Activated CD4-positive, alpha-beta T cell treated with anti-CD3 and anti-CD28 coated beads for 36 hours (primary cell): ENCODE measurements at regions not wholly inside any gene's neighbourhood (a gene's known extent, or its start where the extent isn't known, plus 50 kb on each side); places are given as distances from the start of the nearest gene placed in this dataset.

Source experiments
- ATAC-seq: fragments of 200-7000 bp; cut with Tn5 transposase; one replicate; pipeline ENCODE4 v1.10.0; 2021; ENCODE audit warnings: mild to moderate bottlenecking, moderate library complexity
- CTCF ChIA-PET: fragments of 350-600 bp; sonication (Branson Sonifier 250); formaldehyde crosslinking; loops from one replicate; lab custom pipeline; 2021; ENCODE audit warnings: antibody characterized with exemption; lab: Charles Lee
- POLR2A ChIA-PET: fragments of 350-600 bp; sonication (Branson Sonifier 250); formaldehyde crosslinking; loops from one replicate; lab custom pipeline; 2021; ENCODE audit warnings: antibody characterized with exemption, inconsistent platforms; lab: Charles Lee
- DNase-seq: peaks from one replicate; pipeline ENCODE4 v3.0.0-alpha.2; 2020
- H3K27ac Mint-ChIP-seq: one replicate; pipeline ENCODE4 v1.8.0; 2021; ENCODE audit warnings: mixed read lengths
- H3K27me3 Mint-ChIP-seq: one replicate; pipeline ENCODE4 v1.8.0; 2021; ENCODE audit warnings: mixed read lengths
- H3K36me3 Mint-ChIP-seq: one replicate; pipeline ENCODE4 v1.8.0; 2021; ENCODE audit warnings: low read depth, mixed read lengths
- H3K4me1 Mint-ChIP-seq: one replicate; pipeline ENCODE4 v1.8.0; 2021; ENCODE audit warnings: mixed read lengths
- H3K4me3 Mint-ChIP-seq: one replicate; pipeline ENCODE4 v1.8.0; 2021; ENCODE audit warnings: mild to moderate bottlenecking, moderate library complexity, mixed read lengths
- H3K9me3 Mint-ChIP-seq: one replicate; pipeline ENCODE4 v1.8.0; 2021; ENCODE audit warnings: low read depth, mixed read lengths
- intact Hi-C, 2 experiments: fragments of 100-400 bp; cut with DNase I in 1 of 2; cut with micrococcal nuclease in 1 of 2; formaldehyde crosslinking; loops; one replicate each; pipeline versions ENCODE4 v1.14.2 to v1.15.1; 2022 to 2024; cut with DNase I, micrococcal nuclease

DNA sequence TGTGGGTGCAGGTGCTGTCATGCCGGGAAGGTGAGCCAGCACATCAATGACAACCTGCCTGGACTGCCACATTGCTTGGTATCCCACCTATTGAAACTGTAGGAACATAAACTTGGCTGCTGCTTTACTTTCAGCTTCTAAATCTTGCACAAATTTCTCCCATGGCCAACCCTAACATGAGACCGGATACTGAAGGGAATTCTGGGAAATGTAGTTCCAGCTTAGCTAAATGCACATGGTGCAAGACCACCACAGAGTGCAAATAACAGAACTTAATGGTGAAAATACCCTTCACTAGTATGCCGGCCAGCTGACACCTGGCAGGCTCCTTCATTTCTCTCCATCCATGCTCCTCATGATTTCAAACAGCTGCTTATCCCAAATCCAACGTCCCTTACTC, 247.4 kb downstream of the ARRDC4 start:
- POLR2A ChIA-PET, result no interaction called here
- H3K4me1 Mint-ChIP-seq, result no peaks in the 10 kb centered on the region
- H3K27ac Mint-ChIP-seq, result no peak overlapping the region

GRCh38 chr15:98213346-98213979, 253.0 kb downstream of the ARRDC4 start:
- Mint-ChIP-seq H3K36me3 (no peaks in the 10 kb centered on the region), H3K27ac (no peak overlapping the region), H3K4me1 (no peaks in the 10 kb centered on the region), H3K4me3 (no peak overlapping the region), H3K9me3 (no peaks in the 10 kb centered on the region), H3K27me3 (peaks cover 3% of the 10 kb centered on the region)
- POLR2A ChIA-PET, result no interaction called here
- no peak for ATAC-seq
- CTCF ChIA-PET, result interaction anchor here (0.7 kb wide), 1 partner anchor 113 kb away, joined by 3 read pairs; no protein-coding TSS in a partner anchor
- intact Hi-C loops, result no loop called here
- no peak for DNase-seq

More for the DNA sequence above, 247.4 kb downstream of the ARRDC4 start:
- ATAC-seq, result no peak
- H3K27me3 Mint-ChIP-seq, result peaks cover 12% of the 10 kb centered on the region
- intact Hi-C loops, result no loop called here
- H3K4me3 Mint-ChIP-seq, result no peak overlapping the region
- CTCF ChIA-PET, result no interaction called here
- no peaks in the 10 kb centered on the region for H3K9me3 Mint-ChIP-seq
- no peak for DNase-seq
- no peaks in the 10 kb centered on the region for H3K36me3 Mint-ChIP-seq

DNA sequence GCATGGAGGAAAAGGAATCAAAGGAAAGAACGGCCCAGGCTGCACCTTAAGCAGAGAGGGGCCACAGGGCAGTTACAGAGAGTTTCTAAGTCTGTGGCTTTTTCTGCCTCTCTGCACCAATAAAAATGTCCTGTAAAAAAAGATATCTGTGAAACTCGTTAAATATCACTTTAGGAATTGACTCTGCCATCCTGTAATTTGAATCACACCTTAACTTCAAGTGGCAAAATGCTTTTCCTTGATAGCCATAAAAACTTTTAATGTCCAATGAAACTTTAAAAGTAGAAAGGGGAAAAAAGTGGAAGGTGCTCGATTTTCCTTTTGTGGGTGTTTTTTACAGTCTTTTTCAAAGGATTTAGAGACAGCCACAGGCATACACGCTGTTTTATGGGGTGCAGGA, 255.7 kb downstream of the ARRDC4 start:
- DNase-seq, result no peak
- ChIA-PET CTCF (no interaction called here), POLR2A (no interaction called here)
- H3K4me3 Mint-ChIP-seq, result no peak overlapping the region
- intact Hi-C loops, result no loop called here
- H3K36me3 Mint-ChIP-seq, result no peaks in the 10 kb centered on the region
- H3K27me3 Mint-ChIP-seq, result no peaks in the 10 kb centered on the region
- H3K9me3 Mint-ChIP-seq, result no peaks in the 10 kb centered on the region
- ATAC-seq, result no peak
- no peak overlapping the region for H3K27ac Mint-ChIP-seq
- no peaks in the 10 kb centered on the region for H3K4me1 Mint-ChIP-seq

DNA sequence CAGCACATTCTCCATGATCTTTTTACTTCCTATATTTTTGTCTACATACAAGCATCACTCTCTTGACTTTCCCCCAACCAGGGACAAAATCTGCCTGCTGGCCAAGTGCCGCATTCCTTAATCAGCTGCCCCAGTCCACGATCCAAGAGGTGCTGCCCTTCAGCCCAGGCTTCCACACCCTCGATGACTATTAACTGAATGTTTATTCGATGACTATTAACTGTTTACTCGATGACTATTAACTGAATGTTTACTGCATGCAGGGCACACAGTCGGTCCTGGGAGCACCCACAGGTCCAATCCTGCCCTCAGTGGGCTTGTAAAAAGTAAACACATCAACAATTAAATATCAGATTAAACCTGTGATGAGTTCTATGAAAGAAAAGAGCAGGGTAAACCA, 256.9 kb downstream of the ARRDC4 start:
- Mint-ChIP-seq H3K27me3 (no peaks in the 10 kb centered on the region), H3K4me1 (no peaks in the 10 kb centered on the region), H3K27ac (no peak overlapping the region), H3K9me3 (no peaks in the 10 kb centered on the region), H3K4me3 (no peak overlapping the region), H3K36me3 (no peaks in the 10 kb centered on the region)
- ChIA-PET CTCF (no interaction called here), POLR2A (no interaction called here)
- DNase-seq (no peak), ATAC-seq (no peak)
- intact Hi-C loops, result no loop called here

GRCh38 chr15:98221144-98221543, 260.6 kb downstream of the ARRDC4 start:
- no peaks in the 10 kb centered on the region for H3K4me1 Mint-ChIP-seq
- no peak overlapping the region for H3K27ac Mint-ChIP-seq
- H3K27me3 Mint-ChIP-seq, result no peaks in the 10 kb centered on the region
- POLR2A ChIA-PET, result no interaction called here
- CTCF ChIA-PET, result no interaction called here
- DNase-seq (no peak), ATAC-seq (no peak)
- intact Hi-C loops, result no loop called here
- H3K4me3 Mint-ChIP-seq, result no peak overlapping the region
- no peaks in the 10 kb centered on the region for H3K36me3 Mint-ChIP-seq
- H3K9me3 Mint-ChIP-seq, result no peaks in the 10 kb centered on the region

DNA sequence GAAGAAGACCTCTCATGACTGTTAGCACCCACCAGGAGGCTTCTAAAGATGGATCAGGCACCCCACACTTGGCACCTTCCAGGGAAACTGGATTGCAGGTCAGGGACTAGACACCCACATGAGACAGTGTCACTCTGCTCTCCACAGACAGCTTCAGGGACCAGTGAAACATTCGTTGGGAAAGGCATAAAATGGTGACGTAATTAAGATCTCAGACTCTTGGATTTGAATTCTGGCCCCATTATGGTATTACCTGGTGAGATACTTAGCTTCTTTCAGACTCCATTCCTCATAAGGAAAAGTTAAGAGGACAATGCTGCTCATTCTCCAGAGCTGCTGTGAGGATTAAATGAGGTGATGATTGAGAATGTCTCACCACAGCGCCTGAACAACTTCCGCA, 261.1 kb downstream of the ARRDC4 start:
- Mint-ChIP-seq H3K27me3 (no peaks in the 10 kb centered on the region), H3K4me1 (no peaks in the 10 kb centered on the region), H3K27ac (no peak overlapping the region), H3K9me3 (no peaks in the 10 kb centered on the region), H3K4me3 (no peak overlapping the region), H3K36me3 (no peaks in the 10 kb centered on the region)
- ATAC-seq, result no peak
- CTCF ChIA-PET, result no interaction called here
- no peak for DNase-seq
- intact Hi-C loops, result no loop called here
- POLR2A ChIA-PET, result no interaction called here

- DNase-seq (no peak), ATAC-seq (no peak)
- intact Hi-C loops, result no loop called here
- no peaks in the 10 kb centered on the region for H3K36me3 Mint-ChIP-seq
- CTCF ChIA-PET, result no interaction called here
- no peaks in the 10 kb centered on the region for H3K9me3 Mint-ChIP-seq
- POLR2A ChIA-PET, result no interaction called here
- no peak overlapping the region for H3K27ac Mint-ChIP-seq
- H3K27me3 Mint-ChIP-seq, result peaks cover 5% of the 10 kb centered on the region
- H3K4me1 Mint-ChIP-seq, result no peaks in the 10 kb centered on the region
- no peak overlapping the region for H3K4me3 Mint-ChIP-seq
Observed at GRCh38 chr15:98226149-98226548, 265.6 kb downstream of the ARRDC4 start.

DNA sequence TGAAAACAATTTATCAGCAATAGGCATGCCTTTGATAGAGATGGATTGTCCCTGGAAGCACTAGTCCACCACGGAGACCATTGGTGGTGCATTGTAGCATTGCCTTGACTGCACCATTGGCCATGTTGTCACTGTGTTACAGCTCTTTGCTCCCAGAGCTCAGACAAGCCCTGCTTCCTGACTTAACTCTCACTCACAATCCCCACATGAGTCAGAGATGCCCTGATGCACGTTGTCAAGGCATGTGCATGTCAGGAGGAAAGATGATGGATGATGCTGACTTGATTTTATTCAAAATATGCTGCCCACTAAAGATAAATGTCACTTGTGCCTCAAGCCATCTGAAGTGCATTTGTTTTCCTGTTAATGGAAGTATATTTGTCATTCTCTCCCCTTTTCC, 266.1 kb downstream of the ARRDC4 start:
- H3K27me3 Mint-ChIP-seq, result peaks cover 5% of the 10 kb centered on the region

GRCh38 chr15:98228846-98229245, 268.3 kb downstream of the ARRDC4 start:
- no peak for ATAC-seq
- Mint-ChIP-seq H3K9me3 (no peaks in the 10 kb centered on the region), H3K4me3 (no peak overlapping the region), H3K27me3 (peaks cover 9% of the 10 kb centered on the region), H3K36me3 (no peaks in the 10 kb centered on the region), H3K27ac (no peak overlapping the region), H3K4me1 (no peaks in the 10 kb centered on the region)
- no peak for DNase-seq
- ChIA-PET POLR2A (no interaction called here), CTCF (interaction anchor here (0.9 kb wide), 1 partner anchor 50 kb away, joined by 3 read pairs; no protein-coding TSS in a partner anchor)
- intact Hi-C loops, result no loop called here

More for the DNA sequence above, 266.1 kb downstream of the ARRDC4 start:
- Mint-ChIP-seq H3K4me3 (no peak overlapping the region), H3K27ac (no peak overlapping the region), H3K36me3 (no peaks in the 10 kb centered on the region), H3K9me3 (no peaks in the 10 kb centered on the region), H3K4me1 (no peaks in the 10 kb centered on the region)
- ATAC-seq (no peak), DNase-seq (no peak)
- intact Hi-C loops, result no loop called here
- POLR2A ChIA-PET, result no interaction called here
- CTCF ChIA-PET, result no interaction called here

DNA sequence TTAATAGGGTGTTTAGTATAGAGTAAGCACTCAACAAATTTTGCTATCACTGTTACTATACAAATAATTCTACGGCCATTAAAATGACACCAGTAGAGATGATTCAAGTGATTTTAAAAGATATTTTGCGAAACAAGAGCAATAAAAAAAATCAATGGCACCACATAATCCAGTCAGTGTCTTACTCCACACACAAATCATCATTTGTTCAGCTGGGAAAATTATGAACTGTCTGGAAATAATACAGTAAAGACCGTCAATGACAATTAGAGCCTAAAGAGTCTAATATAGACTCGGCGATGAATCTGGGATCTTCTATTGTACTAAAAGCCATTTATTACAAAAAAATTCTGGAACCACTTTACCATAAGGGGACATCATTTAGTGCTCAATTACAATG, 270.5 kb downstream of the ARRDC4 start:
- ChIA-PET CTCF (no interaction called here), POLR2A (no interaction called here)
- ATAC-seq (no peak), DNase-seq (no peak)
- intact Hi-C loops, result no loop called here
- no peak overlapping the region for H3K27ac Mint-ChIP-seq
- H3K27me3 Mint-ChIP-seq, result peaks cover 10% of the 10 kb centered on the region
- no peak overlapping the region for H3K4me3 Mint-ChIP-seq
- H3K4me1 Mint-ChIP-seq, result no peaks in the 10 kb centered on the region
- H3K9me3 Mint-ChIP-seq, result no peaks in the 10 kb centered on the region
- H3K36me3 Mint-ChIP-seq, result no peaks in the 10 kb centered on the region

DNA sequence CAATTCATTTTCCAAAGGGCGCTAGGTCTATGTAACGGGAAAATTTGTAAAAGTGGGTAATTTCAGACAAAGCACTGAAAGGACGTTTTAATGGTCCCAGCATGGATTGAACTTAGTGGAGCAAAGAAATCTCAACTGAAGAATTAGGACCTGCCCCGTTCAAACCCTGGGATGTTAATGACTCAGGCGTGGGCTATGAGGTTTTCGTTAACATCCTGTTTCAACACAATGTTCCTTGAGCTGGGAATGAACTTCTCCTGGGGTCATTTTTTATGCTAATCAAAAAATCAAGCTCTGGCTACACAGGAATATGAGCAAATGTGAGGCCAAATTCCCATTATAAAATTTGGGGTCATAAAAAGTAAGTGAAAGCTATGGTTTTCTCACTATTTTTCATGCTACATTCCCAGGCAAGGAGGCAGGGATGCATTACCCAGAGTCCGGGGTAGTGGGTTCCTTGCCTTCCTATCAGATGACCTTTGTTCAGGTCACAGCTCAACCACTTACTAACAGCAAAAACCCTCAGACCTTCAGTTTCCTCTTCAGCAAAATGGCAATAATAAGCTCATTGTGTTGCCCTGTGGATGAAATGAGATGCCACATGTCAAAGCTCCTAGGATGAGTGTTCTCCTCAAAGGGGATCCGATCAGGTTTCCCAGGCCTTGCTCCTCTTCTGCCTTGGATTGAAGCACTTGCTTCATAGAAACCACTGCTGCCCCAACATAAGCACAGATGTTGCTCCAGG, 271.4 kb downstream of the ARRDC4 start:
- Mint-ChIP-seq H3K36me3 (no peaks in the 10 kb centered on the region), H3K27ac (no peak overlapping the region), H3K9me3 (no peaks in the 10 kb centered on the region), H3K4me1 (no peaks in the 10 kb centered on the region), H3K4me3 (no peak overlapping the region), H3K27me3 (peaks cover 14% of the 10 kb centered on the region)
- intact Hi-C loops, result no loop called here
- DNase-seq, result no peak
- CTCF ChIA-PET, result interaction anchor here (0.6 kb wide), 1 partner anchor 236 kb away, joined by 3 read pairs; no protein-coding TSS in a partner anchor
- POLR2A ChIA-PET, result no interaction called here
- ATAC-seq, result no peak

DNA sequence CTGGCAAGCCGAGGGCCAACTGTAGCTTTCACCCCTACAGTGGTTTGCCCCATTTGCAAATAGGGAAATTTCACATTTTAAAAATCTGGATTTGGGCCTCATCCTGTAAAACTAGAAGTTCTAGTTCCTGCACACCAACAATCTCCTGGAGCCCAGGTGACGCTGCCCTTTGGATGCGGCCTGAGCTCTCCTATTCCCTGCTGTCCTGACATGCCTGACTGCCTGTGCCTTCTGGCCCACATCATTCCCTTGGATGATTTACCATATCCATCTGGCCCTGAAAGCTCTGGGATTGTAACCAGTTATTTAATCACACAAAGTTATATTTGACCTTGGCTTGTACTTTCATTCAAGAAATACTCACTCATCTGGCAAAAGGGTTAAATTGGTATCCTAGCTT, 272.3 kb downstream of the ARRDC4 start:
- no peak overlapping the region for H3K4me3 Mint-ChIP-seq
- H3K9me3 Mint-ChIP-seq, result no peaks in the 10 kb centered on the region
- ATAC-seq (no peak), DNase-seq (no peak)
- POLR2A ChIA-PET, result no interaction called here
- H3K27me3 Mint-ChIP-seq, result peaks cover 15% of the 10 kb centered on the region
- H3K4me1 Mint-ChIP-seq, result no peaks in the 10 kb centered on the region
- intact Hi-C loops, result no loop called here
- no peak overlapping the region for H3K27ac Mint-ChIP-seq
- H3K36me3 Mint-ChIP-seq, result no peaks in the 10 kb centered on the region
- CTCF ChIA-PET, result no interaction called here
